Osteoblast (primary cell): ENCODE measurements at regions not wholly inside any gene's neighbourhood (a gene's known extent, or its start where the extent isn't known, plus 50 kb on each side); places are given as distances from the start of the nearest gene placed in this dataset.

ENCODE experiments used
- DNase-seq: peaks from one replicate; pipeline ENCODE4 v3.0.0; 2011; ENCODE audit warnings: low spot score, mixed read lengths; ENCODE audit not compliant: insufficient read length; ENCODE audit errors: missing footprints
- H2AFZ ChIP-seq: 2 replicates; pipeline ENCODE4 v1.6.0; 2011; ENCODE audit warnings: mild to moderate bottlenecking, low read length
- H3K27ac ChIP-seq: 2 replicates; pipeline ENCODE4 v1.5.1; 2011; ENCODE audit warnings: mild to moderate bottlenecking, low read depth, low read length, moderate library complexity
- H3K27me3 ChIP-seq: 2 replicates; pipeline ENCODE4 v1.6.0; 2012; ENCODE audit warnings: mild to moderate bottlenecking, control low read depth, inconsistent platforms, low read length, moderate library complexity; ENCODE audit not compliant: insufficient read depth
- H3K36me3 ChIP-seq: 2 replicates; pipeline ENCODE4 v1.5.1; 2011; ENCODE audit warnings: mild to moderate bottlenecking, low read length, control low read depth, moderate library complexity; ENCODE audit not compliant: insufficient read depth
- H3K4me1 ChIP-seq: 2 replicates; pipeline ENCODE4 v1.5.1; 2011; ENCODE audit warnings: mild to moderate bottlenecking, low read length, control low read depth, moderate library complexity; ENCODE audit not compliant: insufficient read depth
- H3K4me2 ChIP-seq: 2 replicates; pipeline ENCODE4 v1.6.0; 2011; ENCODE audit warnings: mild to moderate bottlenecking, low read length; ENCODE audit not compliant: insufficient read depth
- H3K4me3 ChIP-seq: fragments of 200-600 bp; sonication (generic); 3 replicates; pipeline ENCODE4 v1.5.1; 2012; ENCODE audit warnings: mild to moderate bottlenecking, low read length, inconsistent platforms; ENCODE audit not compliant: insufficient read depth
- H3K79me2 ChIP-seq: 2 replicates; pipeline ENCODE4 v1.6.0; 2012; ENCODE audit warnings: mild to moderate bottlenecking, low read length, control low read depth, inconsistent platforms; ENCODE audit not compliant: insufficient read depth
- H3K9me3 ChIP-seq: 2 replicates; pipeline ENCODE4 v1.5.1; 2011; ENCODE audit warnings: low read depth, low read length, control low read depth
- H4K20me1 ChIP-seq: 2 replicates; pipeline ENCODE4 v1.6.0; 2012; ENCODE audit warnings: mild to moderate bottlenecking, low read length, control low read depth; ENCODE audit not compliant: insufficient read depth
- CTCF ChIP-seq: IDR thresholded peaks from 2 replicates; pipeline ENCODE4 v1.5.1; 2011; ENCODE audit warnings: mild to moderate bottlenecking, low read depth, low read length, moderate library complexity; ENCODE audit errors: extremely low read depth

- TF ChIP-seq CTCF: no peak
- Histone ChIP-seq H3K79me2 (no peaks in the 10 kb centered on the region), H2AFZ (no peak overlapping the region), H3K36me3 (no peaks in the 10 kb centered on the region), H3K4me1 (no peaks in the 10 kb centered on the region), H3K9me3 (no peaks in the 10 kb centered on the region), H3K27ac (no peak overlapping the region), H4K20me1 (no peaks in the 10 kb centered on the region), H3K4me3 (no peak overlapping the region), H3K27me3 (no peaks in the 10 kb centered on the region), H3K4me2 (no peak overlapping the region)
- no peak for DNase-seq
Observed at GRCh38 chr13:97723655-97724054, 229.8 kb upstream of the IPO5 start.

- H3K9me3 ChIP-seq: no peaks in the 10 kb centered on the region
- no peak for TF ChIP-seq CTCF
- H2AFZ ChIP-seq: no peak overlapping the region
- no peak for DNase-seq
- no peak overlapping the region for H3K4me3 ChIP-seq
- no peaks in the 10 kb centered on the region for H3K79me2 ChIP-seq
- no peaks in the 10 kb centered on the region for H4K20me1 ChIP-seq
- no peaks in the 10 kb centered on the region for H3K27me3 ChIP-seq
- no peaks in the 10 kb centered on the region for H3K36me3 ChIP-seq
- H3K4me2 ChIP-seq: no peak overlapping the region
- no peak overlapping the region for H3K27ac ChIP-seq
- H3K4me1 ChIP-seq: no peaks in the 10 kb centered on the region
Observed at GRCh38 chr13:97724450-97724849, 229.0 kb upstream of the IPO5 start.

- Histone ChIP-seq H3K79me2 (no peaks in the 10 kb centered on the region), H3K4me3 (no peak overlapping the region), H2AFZ (no peak overlapping the region), H3K9me3 (no peaks in the 10 kb centered on the region), H3K4me2 (no peak overlapping the region), H4K20me1 (no peaks in the 10 kb centered on the region), H3K36me3 (no peaks in the 10 kb centered on the region), H3K27ac (no peak overlapping the region), H3K27me3 (no peaks in the 10 kb centered on the region), H3K4me1 (no peaks in the 10 kb centered on the region)
- TF ChIP-seq CTCF: no peak
- peak; percentile 45 for DNase-seq
Observed at GRCh38 chr13:97726664-97727280, 226.7 kb upstream of the IPO5 start.

GRCh38 chr13:97727991-97728390, 225.5 kb upstream of the IPO5 start:
- H3K27ac ChIP-seq: no peak overlapping the region
- H3K4me1 ChIP-seq: no peaks in the 10 kb centered on the region
- no peaks in the 10 kb centered on the region for H4K20me1 ChIP-seq
- TF ChIP-seq CTCF: no peak
- H3K4me2 ChIP-seq: no peak overlapping the region
- DNase-seq: no peak
- no peak overlapping the region for H2AFZ ChIP-seq
- H3K36me3 ChIP-seq: no peaks in the 10 kb centered on the region
- H3K4me3 ChIP-seq: no peak overlapping the region
- H3K27me3 ChIP-seq: no peaks in the 10 kb centered on the region
- H3K9me3 ChIP-seq: no peaks in the 10 kb centered on the region
- H3K79me2 ChIP-seq: no peaks in the 10 kb centered on the region
